ENCODE measurements at regions not wholly inside any gene's neighbourhood (a gene's known extent, or its start where the extent isn't known, plus 50 kb on each side); places are given as distances from the start of the nearest gene placed in this dataset.

DNA sequence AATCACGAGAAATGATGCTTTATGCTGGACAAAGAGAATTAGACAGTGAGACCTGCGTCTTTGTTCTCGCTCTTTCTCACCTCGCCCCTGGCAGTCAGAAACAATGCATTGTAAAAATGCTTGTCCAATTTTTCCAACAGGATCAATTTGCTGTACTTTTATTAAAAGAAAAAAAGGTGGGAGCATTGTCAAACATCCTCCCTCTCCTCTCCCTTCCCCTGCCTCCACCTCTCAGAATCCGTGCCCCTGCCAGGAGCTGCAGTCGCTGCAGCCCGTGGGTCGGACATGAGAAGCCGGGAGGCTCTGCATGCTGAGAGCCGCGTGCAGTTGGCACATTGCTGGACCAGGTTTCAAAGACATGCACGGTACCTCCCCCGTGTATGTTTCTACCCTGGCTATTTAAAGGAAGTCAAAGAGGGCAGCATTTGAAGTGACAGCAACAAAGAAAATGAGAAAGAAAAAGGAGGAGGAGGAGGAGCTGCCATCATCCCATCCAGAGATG is 161.0 kb upstream of the KAZN start:
- peak in 4 of 58 donors; percentile 6 to 50 (median 18) for DNase-seq

DNA sequence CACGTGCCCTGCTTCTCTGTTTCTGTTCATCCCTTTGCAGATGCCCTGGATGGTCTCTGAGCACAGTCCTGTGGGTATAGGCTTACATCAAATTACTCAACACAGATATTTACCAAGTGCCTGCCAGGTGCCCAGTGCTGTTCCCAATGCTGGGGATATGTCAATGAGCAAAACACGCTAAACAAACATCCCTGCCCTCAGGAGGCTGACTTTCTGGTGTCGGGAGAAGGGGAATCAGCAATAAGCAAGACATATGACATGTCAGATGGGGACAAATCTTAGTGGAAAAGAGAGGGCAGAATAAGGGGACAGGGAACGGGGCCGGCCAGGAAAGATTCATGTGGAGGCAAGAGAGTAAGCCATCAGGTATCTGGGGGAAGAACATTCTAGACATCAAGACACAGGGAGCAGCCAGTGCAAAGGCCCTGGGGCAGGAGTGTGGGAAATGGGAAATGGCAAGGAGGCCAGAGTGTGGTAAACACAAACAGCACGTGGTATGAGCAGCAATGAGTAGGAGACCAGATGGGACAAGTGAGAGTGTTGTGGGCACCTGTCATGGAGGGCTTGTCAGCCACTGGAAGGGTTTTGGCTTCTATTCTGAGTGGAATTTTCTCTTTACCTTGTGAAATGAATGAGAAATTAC is 160.2 kb upstream of the KAZN start:
- no peak for DNase-seq

DNA sequence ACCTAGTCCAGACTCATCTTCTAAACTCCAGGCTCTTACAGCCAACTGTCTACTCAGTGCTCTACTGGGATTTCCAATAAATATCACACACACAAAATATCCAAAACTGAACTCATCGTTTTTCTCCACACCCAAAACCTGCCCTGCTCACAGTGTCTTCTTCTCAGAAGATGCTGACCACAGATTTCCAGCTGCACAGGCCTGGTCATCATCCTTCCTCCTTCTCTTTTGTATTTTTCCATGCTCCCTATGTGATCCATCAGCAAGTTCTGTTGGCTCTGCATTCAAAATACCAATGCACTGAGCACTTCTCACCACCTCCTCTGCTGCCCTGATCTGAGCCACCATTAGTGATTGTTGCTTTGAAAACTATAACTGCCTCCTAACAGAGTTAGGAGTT is 159.5 kb upstream of the KAZN start:
- no peak for DNase-seq

DNA sequence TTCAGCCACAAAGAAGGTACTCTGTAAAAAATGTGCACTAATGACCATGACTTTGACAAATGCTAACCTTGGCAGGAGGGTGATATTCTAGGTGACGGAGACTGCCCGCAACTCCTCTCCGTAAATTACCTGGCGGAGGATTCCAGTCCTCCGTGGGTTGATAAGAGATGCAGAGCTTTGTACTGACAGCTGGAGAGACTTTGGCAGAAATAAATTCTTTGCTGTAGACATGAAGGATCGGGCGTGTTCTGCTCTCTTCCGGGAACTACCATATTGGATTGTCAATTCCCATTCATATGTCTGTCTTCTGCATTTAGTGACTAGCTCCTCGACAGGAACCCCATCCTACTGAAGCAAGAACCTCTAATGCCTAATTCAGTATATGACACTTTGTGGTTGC is 158.3 kb upstream of the KAZN start:
- no peak for DNase-seq

DNA sequence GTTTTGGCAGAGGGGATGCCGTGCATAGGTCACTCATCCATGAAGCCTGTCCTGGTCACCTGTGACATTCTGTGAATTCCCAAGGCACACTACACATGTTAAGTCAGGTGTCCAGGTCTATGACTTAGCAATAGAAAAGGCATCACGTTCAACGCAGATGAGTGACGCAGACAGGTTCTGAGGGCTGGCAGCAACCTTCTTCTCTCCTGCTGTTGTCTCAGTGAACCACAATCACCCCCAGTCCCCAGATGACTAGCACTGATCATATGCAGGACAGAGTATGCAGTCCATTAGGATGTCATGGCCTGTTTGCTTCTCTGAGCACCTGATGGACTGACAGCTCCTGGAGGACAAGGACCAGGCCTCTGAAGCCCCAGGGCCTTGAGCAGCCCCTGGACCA is 157.8 kb upstream of the KAZN start:
- no peak for DNase-seq

DNA sequence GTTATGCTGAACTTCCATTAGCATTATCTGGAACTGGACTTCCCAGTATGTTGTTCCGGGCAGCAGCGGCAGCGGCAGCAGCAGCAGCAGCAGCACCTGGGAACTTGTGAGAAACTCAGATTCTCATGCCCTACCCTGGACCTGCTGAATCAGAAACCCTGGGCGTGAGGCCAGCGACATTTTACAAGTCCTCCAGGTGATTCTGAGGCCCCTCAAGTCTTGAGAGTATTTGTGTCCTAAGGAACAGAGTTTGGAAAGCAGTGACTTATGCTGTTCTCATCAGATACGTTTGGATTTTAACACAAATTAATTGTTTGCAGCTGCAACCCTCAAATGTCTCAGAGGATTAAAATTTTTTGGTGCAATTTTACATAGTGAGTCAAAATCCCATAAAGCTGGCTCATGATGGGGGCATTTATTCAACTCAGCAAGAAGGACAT is 157.2 kb upstream of the KAZN start:
- no peak for DNase-seq

DNA sequence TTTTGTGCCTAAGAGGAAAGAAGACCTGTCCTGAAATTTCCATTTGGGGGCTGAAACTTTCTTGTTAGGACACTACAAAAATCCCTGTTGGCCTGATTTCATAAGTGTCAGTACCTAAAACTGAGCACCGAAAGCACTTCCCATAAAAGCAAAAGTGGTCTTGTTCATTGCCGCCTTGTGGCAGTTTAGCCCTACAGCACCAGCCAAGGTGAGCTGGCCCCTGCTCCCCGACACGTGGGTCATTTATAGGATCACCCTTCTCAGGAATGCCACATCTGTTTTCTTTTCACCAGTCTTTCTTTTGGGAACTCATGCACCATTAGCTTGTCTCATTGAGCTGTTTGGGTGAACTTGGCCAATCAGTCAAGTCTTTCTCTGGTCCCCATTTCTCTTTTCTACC is 155.8 kb upstream of the KAZN start:
- no peak for DNase-seq

DNA sequence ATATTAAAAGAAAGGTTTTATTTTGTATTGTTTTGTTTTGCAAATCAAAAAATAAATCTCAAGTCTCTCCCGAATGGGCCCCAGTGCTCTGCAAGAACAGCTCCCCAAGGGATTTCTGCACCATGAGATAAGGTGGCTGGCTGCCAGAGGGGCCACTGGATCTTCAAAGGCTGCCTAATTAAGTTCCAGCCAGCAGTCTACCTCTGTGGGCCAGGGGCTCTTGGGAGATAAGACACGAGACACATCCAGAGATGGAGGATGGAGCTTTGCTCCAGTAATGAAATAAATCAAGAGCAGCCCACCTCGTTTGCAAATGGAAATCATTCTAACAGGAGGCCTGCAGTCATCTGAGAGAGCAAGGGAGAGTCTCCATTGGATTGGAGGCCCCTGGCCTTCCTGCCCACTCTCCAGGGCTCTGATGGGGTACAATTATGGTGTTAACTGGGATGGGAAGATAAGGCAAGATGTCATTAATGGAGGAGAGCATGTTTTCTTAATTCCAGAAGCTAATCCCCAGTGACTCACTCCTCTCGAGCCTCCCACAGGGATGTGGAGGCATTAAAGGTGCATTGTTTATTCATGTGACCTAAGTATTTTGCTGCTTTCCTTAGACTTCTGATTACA is 155.2 kb upstream of the KAZN start:
- DNase-seq = no peak

DNA sequence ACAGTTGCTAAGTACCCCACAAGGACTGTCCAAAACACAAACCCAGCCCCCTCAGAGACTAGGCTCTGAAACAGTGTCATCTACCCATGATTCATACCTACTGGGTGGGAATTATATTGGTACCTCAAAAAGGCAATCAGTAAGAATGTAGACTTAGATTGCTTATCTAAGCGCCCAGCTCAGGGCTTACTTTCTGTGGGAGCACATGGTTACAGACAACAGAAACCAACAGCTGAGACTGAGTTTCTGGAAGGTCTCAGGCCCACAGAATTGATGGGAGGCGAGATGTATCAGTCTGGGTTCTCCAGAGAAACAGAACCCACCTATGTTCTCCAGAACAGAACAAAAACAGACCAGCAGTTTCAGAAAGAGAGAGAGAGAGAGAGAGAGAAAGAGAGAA is 147.3 kb upstream of the KAZN start:
- no peak for DNase-seq

DNA sequence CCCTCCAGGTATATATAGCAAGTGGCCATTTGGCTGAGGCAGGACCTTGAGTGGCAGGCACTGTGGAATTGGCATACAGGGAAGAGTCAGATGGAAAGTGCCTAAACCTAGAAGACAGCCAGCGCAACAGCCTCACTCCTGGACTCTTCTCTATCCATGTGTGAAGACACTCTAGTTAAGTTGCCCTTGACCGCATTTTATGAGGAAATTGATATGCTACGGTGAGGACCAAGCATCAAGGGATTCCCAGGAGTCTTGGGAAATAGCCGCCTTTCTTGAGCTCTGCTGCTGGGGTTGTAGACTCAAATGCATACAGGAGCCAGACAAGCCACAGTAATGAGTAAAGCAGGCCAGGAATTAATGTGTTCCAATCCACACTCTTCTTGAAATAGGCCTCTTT is 145.9 kb upstream of the KAZN start:
- DNase-seq = no peak

DNA sequence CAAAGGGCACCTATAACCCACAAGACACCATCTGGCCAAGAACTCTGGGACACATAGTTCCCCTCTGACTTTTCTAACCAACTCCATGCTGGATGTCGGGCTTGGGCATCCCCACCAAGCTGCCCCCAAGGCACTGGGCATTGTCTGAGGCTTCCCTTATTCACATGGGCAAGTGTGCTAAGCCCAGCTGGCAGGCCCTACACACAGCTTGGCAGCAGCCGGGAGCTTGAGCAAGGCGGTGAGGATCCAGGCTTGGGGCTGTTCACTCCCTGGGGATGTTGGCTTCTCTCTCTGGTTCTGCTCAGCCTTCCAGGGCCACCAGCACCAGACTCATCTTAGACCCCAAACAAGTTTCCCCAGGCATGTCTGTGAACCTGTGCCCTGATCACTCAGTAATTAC is 138.3 kb upstream of the KAZN start:
- DNase-seq = peak in 2 of 58 donors; percentile 5 to 11

DNA sequence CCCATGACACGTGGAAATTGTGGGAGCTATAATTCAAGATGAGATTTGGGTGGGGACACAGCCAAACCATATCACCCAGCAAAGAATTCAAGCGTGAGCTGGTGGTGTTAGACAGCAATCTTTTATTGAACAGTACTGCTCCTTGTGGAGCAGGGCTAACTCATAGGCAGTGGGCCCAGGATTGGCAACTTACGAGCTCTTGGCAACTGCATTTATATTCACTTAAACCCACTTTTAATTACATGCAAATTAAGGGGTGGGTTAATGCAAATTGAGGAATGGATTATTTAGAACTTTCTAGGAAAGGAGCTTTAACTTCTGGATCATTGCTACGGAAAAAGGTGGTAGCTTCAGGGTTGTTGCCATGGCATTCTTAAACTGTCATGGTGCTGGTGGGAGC is 135.6 kb upstream of the KAZN start:
- no peak for DNase-seq

DNA sequence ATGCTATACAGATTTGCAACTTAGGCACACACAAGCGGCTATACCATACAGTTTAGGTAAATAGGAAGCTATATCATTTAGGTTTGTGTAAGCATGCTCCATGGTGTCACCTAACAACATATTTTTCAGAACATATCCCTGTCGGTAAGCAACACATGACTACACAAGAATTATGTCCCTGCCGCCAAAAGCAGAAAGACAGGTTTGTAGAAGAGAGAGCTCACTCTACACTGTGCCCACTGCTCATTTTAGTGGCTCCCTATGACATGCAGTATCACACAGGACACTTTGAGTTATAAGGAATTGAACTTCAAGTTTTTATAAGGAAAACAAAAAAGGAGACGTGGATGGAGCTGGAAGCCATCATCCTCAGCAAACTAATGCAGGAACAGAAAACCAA is 132.5 kb upstream of the KAZN start:
- DNase-seq = no peak

DNA sequence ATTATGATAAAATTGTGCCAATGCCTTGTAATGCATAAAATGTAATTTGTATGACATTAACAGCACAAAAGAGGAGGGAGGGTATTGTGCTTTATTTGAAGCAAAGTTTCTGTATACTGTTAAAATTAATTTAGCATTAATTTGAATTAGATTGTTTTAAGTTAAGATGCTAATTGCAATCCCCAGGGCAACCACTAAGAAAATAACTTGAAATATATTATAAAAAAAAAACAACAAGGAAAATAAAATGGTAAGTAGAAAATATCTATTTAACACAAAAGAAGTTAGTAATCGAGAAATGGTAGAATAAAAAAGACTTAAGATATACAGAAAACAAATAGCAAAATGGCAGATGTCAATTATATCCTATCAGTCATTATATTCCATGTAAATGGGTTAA is 131.4 kb upstream of the KAZN start:
- no peak for DNase-seq

DNA sequence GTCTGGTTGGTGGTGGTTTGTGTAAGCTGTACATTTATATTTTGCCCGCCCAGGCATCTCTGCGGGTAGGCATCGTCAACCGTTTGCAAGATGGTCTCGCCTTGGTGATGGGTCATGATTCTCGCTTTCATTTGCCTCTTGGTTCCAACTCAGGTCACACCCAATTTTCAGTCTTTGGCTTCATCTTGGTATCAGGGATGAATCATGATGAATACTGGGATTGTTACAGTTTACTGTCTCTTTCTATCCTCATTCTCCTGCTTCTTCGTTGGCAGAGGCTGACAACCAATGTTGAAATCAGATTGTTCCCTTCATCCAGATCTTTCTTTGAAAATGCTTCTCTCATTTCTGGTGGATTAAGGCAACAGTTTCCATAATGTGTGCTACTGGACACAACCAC is 129.7 kb upstream of the KAZN start:
- no peak for DNase-seq

DNA sequence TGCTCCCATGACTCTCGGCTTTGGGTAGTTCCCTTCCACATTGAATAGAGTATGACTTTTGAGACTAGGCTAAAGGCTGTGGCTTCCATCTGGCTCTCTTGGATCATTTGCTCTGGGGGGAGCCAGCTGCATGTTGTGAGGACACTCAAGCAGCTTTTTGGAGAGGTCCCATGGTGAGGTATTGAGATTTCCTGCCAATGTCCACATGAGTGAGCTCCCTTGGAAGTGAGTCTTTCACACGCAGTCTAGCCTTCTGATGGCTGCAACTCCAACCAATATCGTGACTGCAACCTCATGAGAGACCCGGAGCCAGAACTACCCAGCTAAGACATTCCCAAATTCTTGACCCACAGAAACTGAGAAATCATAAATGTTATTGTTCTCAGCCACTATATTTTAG is 127.7 kb upstream of the KAZN start:
- DNase-seq = no peak

DNA sequence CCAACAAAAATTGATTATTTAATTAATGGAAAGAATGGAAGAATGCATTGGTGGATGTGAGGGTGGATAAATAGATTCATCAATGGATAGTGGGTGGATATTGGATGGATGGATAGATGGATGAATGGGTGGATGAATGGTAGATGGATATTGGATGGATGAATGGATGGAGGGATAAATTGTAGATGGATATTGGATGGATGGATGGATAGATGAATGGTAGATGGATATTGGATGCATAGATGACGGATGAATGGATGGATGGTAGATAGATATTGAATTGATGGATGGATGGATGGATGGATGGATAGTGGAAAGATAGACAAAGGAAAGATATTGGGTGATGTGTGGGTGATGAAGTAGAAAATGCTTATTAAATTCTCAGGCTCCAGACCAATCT is 123.6 kb upstream of the KAZN start:
- no peak for DNase-seq

DNA sequence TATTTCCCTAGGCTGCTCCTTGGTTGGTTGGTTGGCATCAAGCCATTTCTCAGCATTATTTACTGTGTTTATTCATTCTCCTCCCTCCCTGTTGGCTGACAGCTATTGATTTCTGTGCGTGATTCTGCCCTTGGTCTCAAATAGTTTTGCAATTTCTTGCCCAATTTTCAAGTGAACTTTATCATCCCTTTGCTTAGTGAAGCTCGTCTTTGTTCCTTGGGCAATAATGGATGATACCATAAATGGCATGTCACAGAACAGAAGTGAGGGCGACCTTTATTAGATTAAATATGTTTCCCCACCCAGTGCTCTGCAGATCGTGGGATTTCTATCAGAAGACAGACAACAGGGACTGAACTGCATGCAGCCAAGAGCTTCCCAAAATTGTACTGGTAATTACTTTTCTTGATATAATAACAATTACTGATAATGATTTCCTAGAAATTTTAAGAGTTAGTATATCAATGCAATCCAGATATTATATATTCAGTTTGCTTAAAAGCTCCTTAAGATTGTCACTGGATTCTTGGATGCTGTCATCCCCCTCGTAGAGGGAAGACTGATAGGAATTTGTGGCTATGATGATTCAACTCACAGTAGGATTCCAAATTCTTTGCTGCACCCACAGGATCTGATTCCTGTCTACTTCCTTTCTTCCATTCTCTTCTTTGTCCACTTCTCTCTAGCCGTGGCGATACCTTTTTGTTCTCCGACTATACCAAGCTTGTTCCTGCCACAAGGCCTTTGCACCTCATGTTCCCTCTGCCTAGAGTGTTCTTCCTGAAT is 122.1 kb upstream of the KAZN start:
- no peak for DNase-seq

DNA sequence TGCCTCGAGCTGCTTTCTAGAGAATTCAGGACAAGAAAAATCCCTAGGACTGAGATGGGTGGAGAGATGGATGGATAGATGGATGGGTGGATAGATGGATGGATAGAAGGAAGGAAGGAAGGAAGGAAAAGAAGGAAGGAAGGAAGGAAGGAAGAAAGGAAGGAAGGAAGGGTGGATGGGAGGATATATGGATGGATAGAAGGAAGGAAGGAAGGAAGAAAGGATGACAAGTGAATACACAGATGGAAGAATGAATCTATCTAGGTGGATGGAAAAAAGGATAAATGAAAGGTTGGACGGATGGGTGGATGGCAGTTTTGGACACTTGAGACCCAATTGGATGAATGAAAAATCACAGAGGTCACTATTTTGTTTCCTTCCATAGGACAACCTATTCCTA is 120.4 kb upstream of the KAZN start:
- DNase-seq = no peak

DNA sequence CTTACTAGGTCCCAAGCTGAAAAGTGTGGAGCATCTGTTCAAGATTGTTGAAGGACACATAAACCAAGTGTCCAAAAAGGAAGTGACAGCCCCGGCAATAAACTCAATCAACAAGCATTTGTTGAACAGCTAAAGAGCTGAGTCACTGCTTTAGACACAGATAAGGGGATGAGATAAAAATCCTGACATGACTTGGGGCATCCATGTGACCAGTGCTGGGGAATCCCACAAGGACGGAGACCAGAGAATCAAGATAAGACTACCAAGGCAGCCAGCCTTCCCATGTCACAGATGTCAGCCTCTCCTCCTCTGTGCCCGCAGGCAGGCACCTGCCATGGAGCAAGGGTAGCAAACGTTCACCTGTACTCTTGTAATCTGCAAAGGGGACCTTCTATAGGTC is 118.6 kb upstream of the KAZN start:
- no peak for DNase-seq

DNA sequence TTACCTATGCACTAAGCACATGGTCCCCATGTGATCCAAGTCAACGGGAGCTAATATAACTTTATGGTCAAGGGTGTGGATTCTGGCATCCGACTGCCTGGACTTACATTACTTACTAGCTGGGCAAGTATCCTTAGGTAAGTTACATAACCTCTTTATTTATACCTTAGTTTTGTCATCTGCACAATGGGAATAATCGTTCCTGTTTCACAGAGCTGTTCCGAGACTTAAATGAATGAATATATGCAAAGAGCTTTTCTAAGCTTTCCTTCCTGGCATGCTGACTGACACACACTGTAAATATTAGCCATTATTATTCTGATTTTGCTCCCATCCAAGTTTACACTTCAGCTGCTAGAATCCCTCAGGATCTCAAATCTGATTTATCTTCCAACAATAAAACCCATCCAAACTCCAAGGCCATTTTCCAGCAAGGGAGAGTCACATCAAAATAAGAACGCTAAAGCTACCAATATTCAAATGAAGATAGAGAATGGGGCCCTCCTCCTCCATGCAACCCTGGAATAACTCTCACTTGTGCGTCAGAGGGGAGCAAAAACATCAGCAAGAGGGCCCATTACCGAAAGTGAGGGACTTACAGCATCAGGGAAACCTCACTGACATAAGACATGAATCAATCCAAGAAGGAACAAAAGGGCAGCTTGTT is 115.6 kb upstream of the KAZN start:
- DNase-seq = no peak

DNA sequence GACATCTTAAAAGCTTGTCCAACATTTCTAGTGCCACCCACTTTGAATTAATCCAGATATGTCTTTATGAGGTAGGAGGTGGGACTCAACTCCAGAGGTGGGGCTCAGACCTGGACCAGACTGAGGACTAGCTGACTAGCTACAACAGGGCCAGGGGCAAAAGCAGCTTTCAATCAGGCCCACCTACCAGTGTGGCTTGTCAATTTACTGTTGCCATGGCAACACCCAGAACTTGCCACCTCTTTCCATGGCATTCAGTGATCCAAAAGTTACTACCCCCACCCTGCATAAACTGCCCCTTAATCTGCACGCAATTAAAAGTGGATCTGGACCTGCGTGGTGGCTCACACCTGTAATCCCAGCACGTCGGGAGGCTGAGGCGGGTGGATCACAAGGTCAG is 113.2 kb upstream of the KAZN start:
- DNase-seq = no peak

Measured in anterior cingulate cortex (tissue), 58 donors.